Pancreas (tissue), 10 donors: ENCODE measurements at regions not wholly inside any gene's neighbourhood (a gene's known extent, or its start where the extent isn't known, plus 50 kb on each side); places are given as distances from the start of the nearest gene placed in this dataset.

Source experiments
- ATAC-seq, 4 donors: fragments of 200-7000 bp; cut with Tn5 transposase; one replicate each; pipeline versions ENCODE4 v1.8.0 to v1.9.1; 2020; ENCODE audit warnings: mild to moderate bottlenecking in 4 of 4, moderate library complexity in 4 of 4
- DNase-seq, 6 donors: peaks; one replicate each; pipeline ENCODE4 v3.0.0-alpha.2; 2020
- FAIRE-seq: peaks from 2 replicates; lab custom pipeline; 2012; peaks lifted over from hg19 to GRCh38; lab: Jason Lieb, UNC
- H3K27ac ChIP-seq, 4 donors: fragments of 200-600 bp; sonication (generic); 1 replicate in 3 of 4; 2 replicates in 1 of 4; pipeline versions ENCODE4 v1.5.0 to v1.8.0; 2020
- H3K27me3 ChIP-seq, 4 donors: fragments of 200-600 bp; one replicate each; pipeline ENCODE4 v1.8.0; 2021
- H3K36me3 ChIP-seq, 3 donors: fragments of 200-600 bp; sonication (generic) in 1 of 3; one replicate each; pipeline versions ENCODE4 v1.5.0 to v1.8.0; 2020 to 2021
- H3K4me1 ChIP-seq, 3 donors: fragments of 200-600 bp; one replicate each; pipeline ENCODE4 v1.8.0; 2021
- H3K4me3 ChIP-seq, 4 donors: fragments of 200-600 bp; sonication (generic) in 2 of 4; one replicate each; pipeline versions ENCODE4 v1.5.0 to v1.8.0; 2020 to 2021
- H3K9me3 ChIP-seq, 4 donors: fragments of 200-600 bp; one replicate each; pipeline ENCODE4 v1.8.0; 2021
- CTCF ChIP-seq, 4 donors: fragments of 200-600 bp; sonication (generic) in 3 of 4; IDR thresholded peaks; one replicate each; pipeline versions ENCODE4 v1.5.0 to v1.8.0; 2021; ENCODE audit warnings: antibody characterized with exemption in 4 of 4
- WGBS, 2 donors: extraction: QIAGEN DNeasy Blood & Tissue Kit; methylation state at CpG; one replicate each; pipeline ENCODE4 v1.1.7; 2013; 5-methylcytosine and 5-hydroxymethylcytosine counted together
- intact Hi-C, 3 donors: fragments of 100-400 bp; cut with DNase I; formaldehyde crosslinking; loops; one replicate each; pipeline versions ENCODE4 v1.11.1 to v1.14.2; 2022
- donor health status: healthy with polysubstance abuse.
- donor health status: DM: no; HTN: no; CAD: no; lungs with moderate emphysema.
- donor health status: DM: no; HTN: no; CAD: no.
- donor health status: control.
- donor health status: control.
- donor health status: Bipolar disorder and iron deficiency.
- donor health status: DM: yes; HTN: yes; CAD: no.
- donor health status: DM: no; HTN: no; CAD: no.
- donor health status: DM: no; HTN: no; CAD: no.
- donor health status: DM: yes; HTN: yes; CAD: no.

GRCh38 chr21:16509476-16509875, 779.7 kb downstream of the USP25 start:
- H3K27me3 ChIP-seq, result no peaks in the 10 kb centered on the region
- no peak for FAIRE-seq
- no peak for DNase-seq
- 78 to 88% methylated on average over 3 of the region's 3 CpGs for WGBS, 2 donors
- no peaks in the 10 kb centered on the region for H3K4me1 ChIP-seq
- no peak for TF ChIP-seq CTCF (IDR thresholded peaks at IDR 0.05)
- no peak overlapping the region for H3K27ac ChIP-seq
- no peaks in the 10 kb centered on the region for H3K36me3 ChIP-seq
- H3K9me3 ChIP-seq, result no peaks in the 10 kb centered on the region
- intact Hi-C loops, result no loop called here
- no peak overlapping the region for H3K4me3 ChIP-seq
- no peak for ATAC-seq

GRCh38 chr21:16514316-16514715, 784.5 kb downstream of the USP25 start:
- Histone ChIP-seq H3K9me3 (no peaks in the 10 kb centered on the region), H3K36me3 (no peaks in the 10 kb centered on the region), H3K27ac (no peak overlapping the region), H3K4me3 (no peak overlapping the region), H3K4me1 (no peaks in the 10 kb centered on the region), H3K27me3 (no peaks in the 10 kb centered on the region)
- no peak for TF ChIP-seq CTCF (IDR thresholded peaks at IDR 0.05)
- DNase-seq, result no peak
- no peak for FAIRE-seq
- 91 to 95% methylated on average over 2 of the region's 2 CpGs for WGBS, 2 donors
- intact Hi-C loops, result no loop called here
- no peak for ATAC-seq

- FAIRE-seq (no peak), DNase-seq (no peak), ATAC-seq (no peak)
- Histone ChIP-seq H3K4me3 (no peak overlapping the region), H3K27me3 (no peaks in the 10 kb centered on the region), H3K36me3 (no peaks in the 10 kb centered on the region), H3K27ac (no peak overlapping the region), H3K4me1 (peaks cover 0 to 1% (median 0%) of the 10 kb centered on the region in 3 donors), H3K9me3 (no peaks in the 10 kb centered on the region)
- no peak for TF ChIP-seq CTCF (IDR thresholded peaks at IDR 0.05)
- 96% methylated on average over 1 of the region's 1 CpG for WGBS, 2 donors
- intact Hi-C loops, result no loop called here
Observed at GRCh38 chr21:16517383-16517782, 787.6 kb downstream of the USP25 start.

GRCh38 chr21:16519036-16519435, 789.3 kb downstream of the USP25 start:
- Histone ChIP-seq H3K4me3 (no peak overlapping the region), H3K4me1 (peaks cover 0 to 6% (median 0%) of the 10 kb centered on the region in 3 donors), H3K36me3 (no peaks in the 10 kb centered on the region), H3K9me3 (no peaks in the 10 kb centered on the region), H3K27ac (no peak overlapping the region), H3K27me3 (no peaks in the 10 kb centered on the region)
- TF ChIP-seq CTCF (IDR thresholded peaks at IDR 0.05), result no peak
- DNase-seq (no peak), ATAC-seq (no peak), FAIRE-seq (no peak)
- WGBS, 2 donors, result 81 to 90% methylated on average over 2 of the region's 2 CpGs
- intact Hi-C loops, result no loop called here

GRCh38 chr21:16519644-16520043, 789.9 kb downstream of the USP25 start:
- peaks cover 0 to 6% (median 0%) of the 10 kb centered on the region in 3 donors for H3K4me1 ChIP-seq
- H3K36me3 ChIP-seq, result no peaks in the 10 kb centered on the region
- ATAC-seq, result no peak
- no peak for DNase-seq
- no peak for TF ChIP-seq CTCF (IDR thresholded peaks at IDR 0.05)
- no peak for FAIRE-seq
- H3K9me3 ChIP-seq, result no peaks in the 10 kb centered on the region
- H3K27ac ChIP-seq, result no peak overlapping the region
- intact Hi-C loops, result no loop called here
- H3K27me3 ChIP-seq, result no peaks in the 10 kb centered on the region
- no peak overlapping the region for H3K4me3 ChIP-seq
